GM19468 (cell line): ENCODE measurements at regions not wholly inside any gene's neighbourhood (a gene's known extent, or its start where the extent isn't known, plus 50 kb on each side); places are given as distances from the start of the nearest gene placed in this dataset.

ENCODE experiments used
- ATAC-seq: cut with Tn5 transposase; IDR thresholded peaks from one replicate; pipeline ENCODE4 v1.9.1; 2021; ENCODE audit warnings: mild to moderate bottlenecking, moderate library complexity, moderate number of reproducible peaks; ENCODE audit not compliant: unreplicated experiment; ENCODE audit errors: extremely low read depth

DNA sequence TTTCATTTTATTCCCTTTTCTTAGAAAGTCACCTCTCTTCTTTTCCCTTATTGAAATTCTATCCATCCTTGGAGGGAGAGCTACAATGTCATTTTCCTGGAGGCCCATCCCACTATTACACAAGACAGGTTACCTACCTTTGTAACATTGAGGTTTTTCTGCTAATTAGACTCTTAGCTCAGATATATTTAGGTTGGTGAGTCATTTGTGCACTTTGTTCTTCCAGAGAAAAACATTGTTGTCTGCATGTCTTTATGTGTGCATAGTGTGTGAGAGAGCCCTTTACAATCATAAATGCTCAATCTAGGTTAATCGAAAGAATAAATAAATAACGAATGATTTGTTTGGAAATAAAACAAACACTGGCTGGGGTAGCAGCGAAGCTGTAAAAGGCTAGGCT, 191.8 kb downstream of the DACT1 start:
- ATAC-seq: no peak

DNA sequence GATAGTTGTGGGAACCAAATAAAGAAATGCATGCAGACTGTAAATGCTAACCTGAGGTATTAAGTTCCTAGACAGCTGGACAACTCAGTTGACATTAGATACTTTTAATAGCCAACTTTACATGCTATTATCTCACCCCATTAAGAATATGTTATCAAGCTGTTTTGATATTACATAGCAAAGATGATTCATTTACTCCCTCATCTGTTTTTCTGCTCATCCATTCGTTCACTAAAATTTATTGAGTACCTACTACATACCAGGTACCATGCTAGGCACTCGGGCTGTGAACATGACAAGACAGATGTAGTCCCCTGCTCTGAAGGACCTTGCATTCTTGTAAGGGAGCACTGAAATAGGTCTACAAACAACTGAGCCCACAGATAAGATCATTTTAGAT, 192.4 kb downstream of the DACT1 start:
- ATAC-seq: no peak

DNA sequence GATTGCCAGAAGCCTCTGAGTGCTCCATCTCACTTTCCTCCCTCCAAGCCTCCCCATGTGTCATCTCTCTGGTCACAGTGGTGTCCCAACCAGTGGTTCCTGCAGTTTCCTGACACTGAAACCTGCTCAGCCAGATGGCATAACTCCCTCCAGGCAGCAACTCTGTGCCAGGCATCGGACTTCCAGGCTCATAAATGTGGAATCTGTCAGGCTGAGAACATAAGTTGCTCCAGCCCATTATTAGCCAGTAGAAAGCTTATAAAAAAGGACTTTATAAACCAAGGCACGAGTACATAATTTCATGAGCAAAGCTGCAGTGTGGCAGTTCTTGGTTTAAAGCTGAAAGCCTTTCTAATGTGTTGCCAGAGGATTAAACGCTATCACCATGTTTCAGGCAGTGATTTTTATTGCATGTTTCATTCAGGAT, 194.3 kb downstream of the DACT1 start:
- ATAC-seq: no peak

DNA sequence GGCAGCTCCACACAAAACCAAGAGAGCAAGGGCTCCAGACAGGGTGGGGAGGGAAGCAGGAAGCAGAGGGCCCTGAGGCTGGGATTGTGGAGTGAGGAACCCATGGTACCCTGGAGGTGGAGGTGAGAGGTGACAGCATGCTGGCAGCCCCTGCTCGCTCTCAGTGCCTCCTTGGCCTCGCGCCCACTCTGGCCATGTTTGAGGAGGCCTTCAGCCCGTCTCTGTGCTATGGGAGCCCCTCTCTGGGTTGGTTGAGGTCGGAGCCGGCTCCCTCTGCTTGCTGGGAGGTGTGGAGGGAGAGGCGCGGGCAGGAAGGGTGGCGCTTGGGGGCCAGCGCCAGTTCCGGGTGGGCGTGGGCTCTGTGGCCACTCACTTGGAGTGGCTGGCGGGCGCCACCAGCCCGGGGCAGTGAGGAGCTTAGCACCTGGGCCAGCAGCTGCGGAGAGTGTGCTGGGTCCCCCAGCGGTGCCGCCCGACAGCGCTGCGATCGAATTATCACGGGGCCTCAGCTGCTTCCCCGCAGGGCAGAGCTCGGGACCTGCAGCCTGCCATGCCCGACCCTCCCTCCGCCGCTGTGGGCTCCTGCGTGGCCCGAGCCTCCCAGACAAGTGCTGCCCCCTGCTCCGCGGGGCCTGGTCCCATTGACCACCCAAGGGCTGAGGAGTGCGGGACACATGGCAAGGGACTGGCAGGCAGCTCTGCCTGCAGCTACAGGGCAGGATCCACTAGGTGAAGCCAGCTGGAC, 196.0 kb downstream of the DACT1 start:
- no peak for ATAC-seq

DNA sequence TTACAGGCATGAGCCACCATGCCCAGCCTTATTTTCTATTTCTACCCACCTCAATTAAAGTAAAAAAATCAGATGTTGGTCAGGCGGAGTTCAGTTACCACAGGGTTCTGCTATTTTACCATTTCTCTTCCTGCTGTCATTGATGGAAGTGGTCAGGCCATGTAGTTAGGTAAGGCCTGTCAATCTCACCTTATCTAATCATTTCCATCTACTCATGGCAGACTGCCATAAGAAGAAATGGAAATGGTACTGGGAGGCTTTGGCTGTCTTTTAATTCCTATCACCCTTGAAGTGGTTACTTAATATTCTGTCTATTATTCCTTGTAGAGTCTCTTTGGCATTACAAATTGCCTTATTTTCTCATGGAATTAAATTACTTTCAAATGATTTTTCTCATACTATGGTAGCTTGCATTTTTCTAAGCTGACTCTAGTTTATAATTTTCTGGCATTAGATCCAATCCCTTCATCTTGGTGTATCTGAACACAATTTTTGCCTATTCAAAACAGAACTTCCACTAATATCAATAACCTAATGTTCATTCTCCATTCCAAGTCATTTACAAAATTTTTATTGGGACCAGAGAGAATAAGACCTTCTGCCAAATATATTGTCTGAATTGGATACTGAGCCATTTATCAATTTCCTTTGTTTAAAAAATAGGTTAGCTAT, 198.7 kb downstream of the DACT1 start:
- ATAC-seq: no peak

DNA sequence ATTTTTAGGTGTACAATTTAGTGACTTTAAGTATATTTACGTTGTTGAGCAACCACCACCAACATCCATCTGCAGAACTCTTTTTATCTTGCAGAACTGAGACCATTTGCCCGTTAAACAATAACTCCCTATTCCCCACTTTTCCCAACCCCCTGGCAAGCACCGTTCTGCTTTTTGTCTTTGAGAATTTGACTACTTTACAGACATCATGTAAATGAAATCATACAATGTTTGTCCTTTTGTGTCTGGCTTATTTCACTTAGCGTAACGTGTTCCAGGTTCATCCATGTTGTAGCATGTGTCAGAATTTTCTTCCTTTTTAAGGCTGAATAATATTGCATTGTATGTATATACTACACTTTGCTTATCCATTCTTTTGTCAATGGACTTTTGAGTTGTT, 201.5 kb downstream of the DACT1 start:
- no peak for ATAC-seq

DNA sequence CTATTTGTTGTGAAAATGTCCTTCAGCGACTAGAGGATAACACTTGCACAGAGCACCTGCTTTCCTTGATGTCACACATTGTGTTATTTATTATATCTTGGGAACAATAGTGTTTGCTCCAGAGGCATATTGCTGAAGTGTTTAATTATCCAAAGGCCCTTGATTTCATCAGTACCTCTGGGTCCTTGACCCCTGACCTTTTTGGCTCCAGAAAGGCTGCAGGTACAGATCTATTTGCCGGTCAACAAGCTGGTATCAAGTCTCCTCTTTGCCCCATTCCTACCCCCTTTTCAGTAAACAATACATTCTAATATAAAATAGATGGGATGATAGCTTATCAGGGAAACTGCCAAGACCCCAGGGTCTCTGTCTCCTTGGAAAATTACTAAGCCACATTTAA, 206.8 kb downstream of the DACT1 start:
- ATAC-seq: no peak

DNA sequence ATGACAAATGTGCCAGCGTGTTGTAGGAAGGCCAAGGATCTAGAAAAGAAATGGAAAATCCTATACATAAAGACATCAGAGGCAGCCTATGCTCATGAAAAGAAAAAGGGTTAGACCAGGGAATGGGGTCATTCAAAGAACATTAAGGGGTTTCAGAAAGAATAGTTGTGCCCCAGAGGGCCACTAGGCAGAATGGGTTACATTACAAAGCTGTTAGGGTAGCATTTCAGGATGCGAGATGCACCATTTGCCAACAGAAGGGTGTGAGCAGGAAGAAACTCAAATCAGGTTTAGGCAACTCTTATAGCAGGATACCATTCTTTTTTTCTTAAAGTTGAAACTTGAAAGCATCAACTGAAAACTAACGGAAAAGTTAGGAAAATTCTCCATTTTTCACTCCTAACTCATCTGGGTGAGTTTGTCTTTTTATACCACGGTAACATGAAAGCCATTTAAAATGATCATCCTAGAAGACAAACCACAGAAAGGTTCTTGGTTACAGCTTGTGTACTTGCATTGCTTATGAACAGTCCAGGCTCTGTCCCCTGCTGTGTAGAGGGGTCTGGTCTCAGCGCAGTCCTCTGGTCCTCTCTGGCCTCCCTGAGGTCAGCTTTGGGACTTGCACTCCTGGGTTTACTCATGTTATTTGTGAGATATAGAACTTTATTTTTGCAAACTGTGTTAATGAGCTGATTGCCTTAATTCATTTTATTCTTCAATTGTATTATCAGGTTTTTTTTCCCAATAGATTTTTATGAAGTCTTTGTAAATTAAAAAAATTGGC, 209.1 kb downstream of the DACT1 start:
- no peak for ATAC-seq

DNA sequence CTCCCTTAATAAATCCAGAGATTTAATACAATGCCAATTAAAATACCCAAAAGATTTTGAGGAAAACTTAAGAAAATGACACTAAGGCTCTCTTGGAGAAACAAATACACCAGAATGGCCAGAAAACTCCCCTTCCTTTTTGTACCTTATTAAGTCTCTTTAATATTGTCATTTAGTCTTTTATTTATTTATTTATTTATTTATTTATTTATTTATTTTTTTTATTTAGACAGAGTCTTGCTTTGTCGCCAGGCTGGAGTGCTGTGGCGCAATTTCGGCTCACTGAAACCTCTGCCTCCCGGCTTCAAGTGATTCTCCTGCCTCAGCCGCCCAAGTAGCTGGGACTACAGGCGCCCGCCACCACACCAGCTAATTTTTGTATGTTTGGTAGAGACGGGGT, 210.6 kb downstream of the DACT1 start:
- ATAC-seq: no peak

DNA sequence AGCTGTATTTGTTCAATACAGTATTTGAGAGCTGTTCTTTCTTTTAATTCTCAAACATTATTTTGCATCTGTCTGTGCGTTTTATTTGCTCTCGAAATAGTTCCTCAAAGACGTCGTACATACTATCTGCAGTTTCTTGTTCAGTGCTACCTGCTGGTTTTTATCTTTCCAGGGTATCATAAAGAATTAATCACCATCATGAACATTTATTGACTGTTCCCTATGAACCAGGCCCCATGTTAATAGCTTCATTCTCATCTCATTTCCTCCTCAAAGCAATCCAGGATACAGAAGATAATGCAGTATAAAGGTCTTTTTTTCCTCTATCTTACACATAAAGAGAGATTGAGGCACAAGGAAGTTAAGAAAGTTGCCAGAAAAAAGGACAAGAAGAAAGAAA, 211.8 kb downstream of the DACT1 start:
- ATAC-seq: no peak

DNA sequence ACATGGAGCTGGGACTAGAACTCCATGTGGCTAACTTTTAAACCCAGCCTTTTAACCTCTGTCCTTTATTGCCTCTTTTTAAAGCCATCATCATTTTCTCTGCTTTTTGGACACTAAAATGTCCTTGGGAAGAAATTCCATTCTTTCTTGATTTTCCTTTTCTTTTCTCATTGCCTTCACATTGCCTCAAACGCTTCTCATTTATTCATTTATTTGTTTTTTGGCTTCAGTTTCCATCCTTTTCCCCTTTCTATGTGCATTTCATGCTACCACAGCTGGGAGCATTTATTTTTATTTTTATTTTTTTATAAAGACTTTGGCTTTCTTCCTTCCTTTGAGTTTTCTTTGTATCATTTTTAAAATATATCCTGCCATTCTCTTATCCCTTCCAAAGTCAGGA, 212.2 kb downstream of the DACT1 start:
- no peak for ATAC-seq

DNA sequence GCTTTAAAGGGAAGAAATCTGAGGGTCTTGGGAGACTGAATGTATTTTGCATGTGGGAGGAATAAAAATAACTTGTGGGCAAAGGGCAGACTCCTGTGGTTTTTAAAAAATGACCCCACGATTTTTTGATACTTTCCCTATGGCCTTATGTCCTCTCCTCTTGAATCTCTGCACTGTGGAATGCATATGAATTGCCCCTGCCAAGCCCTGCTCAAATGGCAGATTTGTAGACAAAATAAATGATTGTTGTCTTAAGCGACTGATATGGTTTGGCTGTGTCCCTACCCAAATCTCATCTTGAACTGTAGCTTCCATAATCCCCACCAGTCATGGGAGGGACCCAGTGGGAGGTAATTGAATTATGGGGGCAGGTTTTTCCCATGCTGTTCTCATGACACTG, 223.8 kb downstream of the DACT1 start:
- no peak for ATAC-seq

DNA sequence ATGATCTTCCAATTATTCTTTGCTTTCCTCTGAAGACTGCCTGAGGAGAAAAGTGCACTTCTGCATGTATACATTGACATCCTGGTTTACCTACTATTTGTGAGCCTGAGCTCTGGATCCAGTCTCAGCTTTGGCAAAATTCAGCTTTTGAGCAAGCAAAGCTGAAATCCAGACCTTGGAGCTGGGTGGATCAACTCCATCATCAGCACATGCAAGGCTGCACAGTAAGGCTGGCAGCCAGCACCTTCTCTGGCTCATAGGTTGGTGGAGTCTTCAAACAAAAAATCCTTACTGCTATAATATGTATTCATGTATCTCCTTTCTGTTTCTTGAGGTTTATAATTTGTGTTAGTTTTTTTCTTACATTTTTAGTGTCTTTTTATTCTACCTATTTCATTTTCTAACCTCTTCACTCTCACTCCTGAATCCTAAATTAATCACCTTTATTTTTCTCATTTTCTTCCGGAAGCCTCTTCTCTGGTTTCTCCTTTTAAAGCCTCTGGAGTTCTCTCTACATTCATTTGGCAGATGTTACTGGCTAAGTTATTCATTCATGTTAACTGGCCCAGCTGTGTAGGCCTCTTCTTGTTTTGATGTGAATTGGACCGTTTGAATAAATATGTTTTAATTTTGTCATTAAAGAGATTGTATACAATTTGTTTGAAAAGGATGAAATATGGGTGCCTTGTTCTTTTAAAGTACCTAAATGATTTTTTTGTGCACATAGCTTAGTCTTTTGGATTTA, 224.8 kb downstream of the DACT1 start:
- no peak for ATAC-seq

DNA sequence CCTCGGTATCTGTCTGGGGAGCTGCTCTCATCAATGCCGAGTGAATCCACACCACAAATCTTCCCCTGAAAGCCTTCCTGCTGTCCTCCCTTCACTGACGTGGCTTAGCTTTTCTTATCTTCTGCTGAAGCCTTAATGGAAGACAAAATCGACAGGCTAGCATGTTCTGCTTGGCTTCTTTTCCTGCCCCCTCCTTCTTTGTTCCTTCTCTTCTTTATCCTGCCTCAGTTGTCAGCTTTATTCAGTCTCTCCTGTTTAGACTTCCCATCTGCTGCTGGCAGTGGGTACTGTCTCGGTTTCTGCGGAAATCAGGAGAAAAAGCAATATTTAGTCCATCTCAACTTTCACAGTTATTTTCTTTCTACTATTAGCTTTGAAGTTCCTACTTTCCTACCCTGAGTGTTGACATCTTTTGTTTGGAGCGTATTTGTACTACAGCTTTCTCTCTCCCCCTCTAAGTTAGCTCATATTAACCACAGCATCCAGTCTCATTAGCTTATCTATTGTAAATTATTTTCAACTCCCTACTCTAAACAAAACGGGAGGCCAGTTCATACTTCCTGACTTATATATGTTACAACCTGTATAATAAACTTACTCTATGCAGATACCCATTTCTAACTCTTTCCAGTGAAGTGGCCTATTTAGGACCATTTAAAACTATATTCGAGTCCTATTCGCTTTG, 226.0 kb downstream of the DACT1 start:
- no peak for ATAC-seq

DNA sequence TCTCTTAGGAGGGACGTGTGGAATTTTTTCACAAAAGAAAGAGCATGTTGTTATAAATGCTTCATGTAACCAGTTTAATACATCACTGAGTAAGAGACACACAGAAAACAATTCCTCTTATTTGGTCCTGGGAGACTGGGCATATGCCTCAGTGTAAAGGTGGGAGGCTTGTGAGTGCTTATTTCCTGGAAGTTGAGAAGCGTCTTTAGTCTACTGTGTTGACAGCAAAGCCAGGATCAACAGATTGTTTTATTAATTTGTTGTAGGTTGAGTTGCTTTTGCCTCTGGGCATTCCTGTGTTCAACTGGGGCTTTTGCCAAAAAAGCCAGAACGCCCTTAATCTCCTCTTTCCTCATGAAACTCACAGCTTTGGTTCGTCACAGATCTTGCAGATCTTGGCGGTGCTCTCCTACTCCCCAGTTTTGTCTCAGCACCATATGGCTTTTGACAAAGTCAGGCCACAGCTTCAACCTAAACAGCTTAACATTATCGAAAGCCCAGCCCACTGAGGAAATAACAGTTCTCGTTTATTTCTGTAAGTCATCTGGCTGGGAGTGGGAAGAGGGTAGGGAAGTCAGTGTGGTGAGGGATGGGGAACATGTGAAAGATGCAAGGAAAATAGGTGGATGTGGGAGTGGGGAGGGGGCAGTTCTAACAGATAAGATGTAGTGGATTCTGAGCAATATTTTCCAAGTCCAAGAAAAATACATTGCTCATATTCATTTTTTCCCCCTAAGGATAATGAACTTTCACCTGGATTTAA, 227.2 kb downstream of the DACT1 start:
- ATAC-seq: no peak

DNA sequence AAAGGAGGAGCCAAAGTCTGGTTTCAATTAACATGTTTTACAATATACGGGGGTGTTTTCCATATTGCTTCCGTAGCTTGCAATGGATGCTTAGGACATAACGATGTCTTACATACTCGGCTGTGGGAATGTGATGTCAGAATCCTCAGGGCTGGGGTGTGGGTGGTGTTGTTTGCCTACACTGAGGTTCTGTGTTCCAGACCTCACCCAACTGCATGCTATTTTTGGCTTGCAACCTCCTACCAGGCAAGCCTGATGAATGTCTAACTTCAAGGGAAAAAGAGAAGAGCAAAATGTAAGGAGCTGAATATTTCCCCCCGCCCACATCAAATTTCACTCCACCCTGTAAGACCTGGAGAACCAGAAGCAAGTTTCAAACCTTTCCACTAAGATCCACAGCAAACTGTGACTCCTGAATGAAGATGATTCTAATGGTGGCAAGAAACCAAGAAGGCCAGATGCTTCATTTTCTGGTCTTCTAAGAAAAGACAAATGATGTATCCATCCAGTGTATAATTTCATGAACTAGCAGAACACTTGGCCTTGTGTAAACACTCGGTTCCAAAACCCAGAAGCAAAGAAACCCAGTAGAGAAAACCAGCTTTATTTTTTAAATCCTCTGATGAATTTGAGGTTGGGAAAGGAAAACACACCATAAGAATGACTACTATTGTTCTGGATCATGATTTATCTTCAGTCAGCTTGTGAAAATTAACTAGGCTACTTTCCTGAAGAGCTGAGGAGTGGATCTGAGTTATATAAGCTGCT, 227.9 kb downstream of the DACT1 start:
- ATAC-seq: no peak

DNA sequence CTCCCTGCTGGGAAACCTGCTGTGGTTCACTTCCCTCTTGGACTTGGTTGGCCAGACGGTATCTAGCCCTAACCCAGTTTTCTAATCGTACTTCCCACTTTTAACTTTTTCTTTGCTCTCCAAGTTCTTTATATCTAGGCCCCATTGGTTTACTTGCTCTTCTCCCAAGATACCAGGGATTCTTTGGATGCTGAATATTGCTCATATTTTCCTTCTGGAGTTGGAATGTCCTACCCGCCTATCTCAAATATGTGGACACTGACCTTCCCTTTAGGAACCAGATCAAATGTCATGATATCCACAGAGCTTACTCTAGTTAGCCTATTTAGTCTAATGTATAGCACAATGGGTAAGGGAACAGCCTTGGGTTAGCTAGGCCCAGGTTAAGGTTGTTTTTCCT, 228.6 kb downstream of the DACT1 start:
- ATAC-seq: no peak

DNA sequence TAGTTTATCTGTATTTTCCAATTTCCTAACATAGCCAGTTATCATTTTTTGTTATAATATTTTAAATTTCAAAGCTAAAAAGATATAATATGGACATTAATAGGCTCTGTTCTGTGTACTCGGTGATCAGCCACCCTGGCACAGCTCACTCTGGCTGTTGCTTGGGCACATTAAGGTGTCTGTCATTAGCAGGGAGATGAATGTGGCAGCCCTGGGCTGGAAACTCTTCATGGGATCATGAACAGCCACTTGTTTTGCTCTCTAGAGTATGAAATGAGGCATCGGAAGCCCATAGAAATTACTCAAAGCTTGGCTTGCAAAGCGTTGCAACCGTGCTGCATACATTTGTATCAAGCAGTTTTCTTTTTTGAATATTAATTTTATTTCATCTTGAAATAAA, 233.2 kb downstream of the DACT1 start:
- no peak for ATAC-seq

DNA sequence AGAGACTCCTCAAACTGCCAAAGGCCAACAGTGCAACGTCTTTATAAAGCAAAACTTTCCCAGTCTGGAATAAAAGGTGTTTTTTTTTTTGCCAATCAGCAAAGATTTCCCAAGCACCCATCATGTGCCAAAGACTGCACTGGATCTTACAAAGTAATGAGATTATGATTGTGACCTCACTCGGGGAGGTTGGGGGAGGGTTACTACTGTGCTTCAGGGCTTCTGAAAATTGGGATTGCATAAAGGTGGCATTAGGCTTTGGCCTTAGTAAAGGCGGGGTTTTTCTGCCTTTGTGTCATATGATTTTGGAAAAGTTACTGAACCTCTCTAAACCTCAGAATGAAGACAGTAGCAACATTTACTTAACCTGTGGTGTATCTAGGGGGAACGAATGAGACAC, 233.8 kb downstream of the DACT1 start:
- no peak for ATAC-seq
